Thoracic aorta (tissue), 2 donors: ENCODE measurements at regions not wholly inside any gene's neighbourhood (a gene's known extent, or its start where the extent isn't known, plus 50 kb on each side); places are given as distances from the start of the nearest gene placed in this dataset.
A peak's percentile ranks its signal among the peaks of the same experiment; 100 is the strongest.

Experiments used
- ATAC-seq: fragments of 150-250 bp; one replicate; pipeline ENCODE4 v1.8.0; 2017; ENCODE audit warnings: low read depth; ENCODE audit not compliant: insufficient number of reproducible peaks, low FRiP score
- DNase-seq: peaks from one replicate; pipeline ENCODE4 v3.0.0-alpha.2; 2020; ENCODE audit warnings: low spot score
- H3K27ac ChIP-seq, 2 donors: fragments of 200-600 bp; sonication (generic); 1 replicate in 1 of 2; 2 replicates in 1 of 2; pipeline ENCODE4 v1.5.1; 2016; ENCODE audit warnings: mild to moderate bottlenecking in 2 of 2, moderate library complexity in 2 of 2
- H3K27me3 ChIP-seq: fragments of 200-600 bp; sonication (generic); replicated peaks from 2 replicates; pipeline ENCODE4 v1.6.0; 2016; ENCODE audit warnings: mild to moderate bottlenecking; ENCODE audit not compliant: insufficient read depth
- H3K36me3 ChIP-seq: fragments of 200-600 bp; sonication (generic); one replicate; pipeline ENCODE4 v1.5.1; 2016
- H3K4me1 ChIP-seq, 2 donors: fragments of 200-600 bp; sonication (generic); 1 replicate in 1 of 2; 2 replicates in 1 of 2; pipeline versions ENCODE4 v1.5.1 to v1.6.0; 2016; ENCODE audit warnings: low read depth in 2 of 2, mild to moderate bottlenecking in 1 of 2; ENCODE audit not compliant: control insufficient read depth in 1 of 2
- H3K4me3 ChIP-seq: fragments of 200-600 bp; sonication (generic); 2 replicates; pipeline ENCODE4 v1.5.1; 2016; ENCODE audit warnings: mild to moderate bottlenecking
- H3K9me3 ChIP-seq: fragments of 200-600 bp; sonication (generic); 2 replicates; pipeline ENCODE4 v1.5.1; 2016
- TF ChIP-seq, protein P1 (sequence below): fragments of 200-600 bp; sonication (generic); IDR thresholded peaks from one replicate; pipeline ENCODE4 v1.5.1; 2019; ENCODE audit warnings: antibody characterized with exemption

DNA sequence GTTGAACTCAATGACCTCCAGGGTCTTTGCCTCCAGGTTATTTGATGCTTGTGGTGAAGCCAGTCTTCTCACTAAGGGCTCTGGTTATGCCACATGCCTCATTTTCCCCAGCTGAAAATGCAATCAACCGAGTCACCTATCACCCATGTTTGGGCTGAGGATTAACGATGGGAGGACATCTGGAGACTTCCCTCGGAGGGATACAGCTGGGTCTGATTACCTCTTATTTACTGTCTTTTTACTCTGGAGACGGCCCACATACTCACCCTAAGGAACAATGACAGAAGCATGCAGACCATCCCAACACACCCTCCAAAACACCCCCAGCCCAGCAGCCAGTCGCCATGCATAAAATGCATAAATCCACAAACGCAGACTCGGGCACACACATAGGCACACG, 187.4 kb downstream of the OPA1 start:
- no peak for ATAC-seq
- Histone ChIP-seq H3K4me1 (peaks cover 0 to 7% of the 10 kb centered on the region in 2 donors), H3K4me3 (no peak overlapping the region), H3K27ac (no peak overlapping the region), H3K36me3 (no peaks in the 10 kb centered on the region), H3K27me3 (no peaks in the 10 kb centered on the region), H3K9me3 (no peaks in the 10 kb centered on the region)
- no peak for DNase-seq
- TF ChIP-seq, protein P1, sequence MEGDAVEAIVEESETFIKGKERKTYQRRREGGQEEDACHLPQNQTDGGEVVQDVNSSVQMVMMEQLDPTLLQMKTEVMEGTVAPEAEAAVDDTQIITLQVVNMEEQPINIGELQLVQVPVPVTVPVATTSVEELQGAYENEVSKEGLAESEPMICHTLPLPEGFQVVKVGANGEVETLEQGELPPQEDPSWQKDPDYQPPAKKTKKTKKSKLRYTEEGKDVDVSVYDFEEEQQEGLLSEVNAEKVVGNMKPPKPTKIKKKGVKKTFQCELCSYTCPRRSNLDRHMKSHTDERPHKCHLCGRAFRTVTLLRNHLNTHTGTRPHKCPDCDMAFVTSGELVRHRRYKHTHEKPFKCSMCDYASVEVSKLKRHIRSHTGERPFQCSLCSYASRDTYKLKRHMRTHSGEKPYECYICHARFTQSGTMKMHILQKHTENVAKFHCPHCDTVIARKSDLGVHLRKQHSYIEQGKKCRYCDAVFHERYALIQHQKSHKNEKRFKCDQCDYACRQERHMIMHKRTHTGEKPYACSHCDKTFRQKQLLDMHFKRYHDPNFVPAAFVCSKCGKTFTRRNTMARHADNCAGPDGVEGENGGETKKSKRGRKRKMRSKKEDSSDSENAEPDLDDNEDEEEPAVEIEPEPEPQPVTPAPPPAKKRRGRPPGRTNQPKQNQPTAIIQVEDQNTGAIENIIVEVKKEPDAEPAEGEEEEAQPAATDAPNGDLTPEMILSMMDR, result no peak

DNA sequence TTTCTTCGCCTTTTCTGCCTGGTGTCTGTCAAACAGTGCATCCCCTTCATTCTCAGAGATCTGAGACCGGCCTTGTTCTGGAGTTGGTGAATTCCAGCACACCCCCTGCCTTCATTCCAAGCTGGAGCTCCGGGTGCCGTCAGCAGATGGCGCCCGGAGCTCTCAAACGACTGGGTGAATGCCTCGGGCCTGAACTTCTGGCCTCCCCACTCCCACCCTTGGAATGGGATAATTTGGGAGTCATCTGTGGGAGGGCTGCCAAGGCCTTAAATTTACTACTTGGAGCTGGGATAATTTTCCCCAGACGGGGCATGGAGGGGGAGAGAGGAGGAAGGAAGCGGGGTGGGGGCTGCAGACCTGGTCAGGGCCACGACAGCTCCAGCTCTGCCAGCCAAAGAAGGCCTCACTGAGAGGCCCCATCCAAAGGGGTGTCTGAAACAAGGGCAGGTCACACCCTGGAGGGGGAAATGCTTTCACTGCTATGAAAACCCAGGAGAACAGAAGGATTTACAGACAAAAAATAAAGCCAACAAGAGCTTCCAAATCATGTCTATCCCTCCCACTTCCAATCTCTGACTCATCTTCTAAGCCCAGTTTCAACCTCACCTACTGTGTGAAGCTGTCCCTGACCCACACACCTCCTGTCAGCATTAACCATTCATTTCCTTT, 187.9 kb downstream of the OPA1 start:
- DNase-seq (no peak), ATAC-seq (peak; percentile 50)
- Histone ChIP-seq H3K4me1 (peaks cover 0 to 7% of the 10 kb centered on the region in 2 donors), H3K36me3 (no peaks in the 10 kb centered on the region), H3K4me3 (no peak overlapping the region), H3K27ac (no peak overlapping the region), H3K9me3 (no peaks in the 10 kb centered on the region), H3K27me3 (no peaks in the 10 kb centered on the region)
- TF ChIP-seq, protein P1, result peak; percentile 74

DNA sequence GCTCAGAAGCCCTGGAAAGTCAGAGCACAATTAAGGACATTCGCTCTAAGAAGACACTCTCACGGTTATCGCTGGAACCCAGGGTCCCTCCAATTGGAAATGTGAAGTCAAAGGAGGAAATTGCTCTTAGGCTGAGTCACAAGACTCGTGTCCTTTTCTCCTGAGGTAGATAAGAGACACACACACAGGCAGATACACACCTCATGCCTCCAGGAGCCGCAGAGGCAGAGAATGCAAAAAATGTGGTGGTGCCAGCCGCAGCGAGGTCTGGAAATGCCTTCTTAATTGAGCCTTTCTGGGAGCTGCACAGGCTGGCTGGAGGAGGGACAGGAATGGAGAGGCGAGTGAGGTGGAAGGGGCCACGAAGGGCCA, 189.3 kb downstream of the OPA1 start:
- no peak for ATAC-seq
- Histone ChIP-seq H3K4me3 (no peak overlapping the region), H3K27me3 (no peaks in the 10 kb centered on the region), H3K4me1 (peaks cover 0 to 7% of the 10 kb centered on the region in 2 donors), H3K36me3 (no peaks in the 10 kb centered on the region), H3K9me3 (no peaks in the 10 kb centered on the region), H3K27ac (no peak overlapping the region)
- TF ChIP-seq, protein P1, result no peak
- DNase-seq, result no peak

DNA sequence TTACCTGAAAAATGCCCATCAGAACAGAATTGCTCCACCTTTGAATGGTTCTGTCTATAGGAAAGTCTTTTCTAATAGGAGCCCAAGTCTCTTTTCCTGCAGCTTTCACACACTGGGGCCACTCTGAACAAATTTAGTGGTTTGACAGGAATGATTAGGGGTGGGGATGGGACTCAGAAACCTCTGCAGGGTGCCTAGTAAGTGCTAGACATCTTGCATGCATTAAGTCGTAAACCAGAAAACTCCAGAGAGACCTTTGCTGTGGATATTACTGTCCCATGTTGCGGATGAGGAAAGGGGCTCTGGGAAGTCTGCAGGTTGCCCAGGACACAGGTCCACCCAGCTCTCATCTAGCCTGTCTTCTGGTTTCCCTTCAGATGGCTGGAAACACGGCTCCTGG, 189.7 kb downstream of the OPA1 start:
- peaks cover 0 to 7% of the 10 kb centered on the region in 2 donors for H3K4me1 ChIP-seq
- no peaks in the 10 kb centered on the region for H3K9me3 ChIP-seq
- H3K4me3 ChIP-seq, result no peak overlapping the region
- no peak overlapping the region for H3K27ac ChIP-seq
- TF ChIP-seq, protein P1, result no peak
- no peaks in the 10 kb centered on the region for H3K27me3 ChIP-seq
- ATAC-seq, result no peak
- no peak for DNase-seq
- no peaks in the 10 kb centered on the region for H3K36me3 ChIP-seq

DNA sequence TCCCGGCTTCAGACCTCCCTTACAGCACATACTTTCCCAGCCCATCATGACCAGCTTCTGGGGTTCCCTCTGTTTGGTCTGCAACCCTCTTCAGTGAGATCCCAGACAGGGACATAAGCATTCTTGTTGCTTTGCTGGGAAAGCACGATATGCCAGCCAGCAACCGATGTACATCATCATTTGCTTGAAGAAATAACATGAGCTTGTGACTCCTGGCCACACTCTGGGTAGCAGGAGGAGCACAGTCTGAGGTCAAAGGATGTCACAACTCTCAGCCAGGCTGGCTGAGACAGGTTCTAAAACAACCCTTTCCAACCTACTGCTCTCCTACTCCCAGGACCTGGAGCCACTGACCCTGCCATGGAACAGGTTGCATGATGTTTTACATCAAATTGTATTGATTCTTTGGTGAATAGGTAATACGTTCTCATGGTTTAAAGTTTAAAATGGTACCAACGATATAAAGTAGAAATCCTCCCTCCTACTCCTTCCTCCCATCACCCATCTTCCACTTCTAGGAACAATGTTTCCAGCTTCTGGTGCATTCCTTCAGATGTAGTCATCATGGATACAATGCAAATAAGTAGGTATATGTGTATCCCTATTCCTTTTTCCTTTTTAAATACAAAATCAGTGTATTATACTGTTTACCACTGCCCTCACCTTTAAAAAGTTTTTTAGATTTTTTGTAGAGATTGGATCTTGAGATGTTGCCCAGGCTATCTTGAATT, 190.3 kb downstream of the OPA1 start:
- no peaks in the 10 kb centered on the region for H3K27me3 ChIP-seq
- no peak for ATAC-seq
- H3K36me3 ChIP-seq, result no peaks in the 10 kb centered on the region
- H3K4me1 ChIP-seq, result peaks cover 0 to 10% of the 10 kb centered on the region in 2 donors
- TF ChIP-seq, protein P1, result no peak
- DNase-seq, result no peak
- H3K4me3 ChIP-seq, result no peak overlapping the region
- no peaks in the 10 kb centered on the region for H3K9me3 ChIP-seq
- no peak overlapping the region for H3K27ac ChIP-seq
